Activated B cell treated with CpG ODN at 0.5 μM for 24 hours (primary cell): ENCODE measurements at regions not wholly inside any gene's neighbourhood (a gene's known extent, or its start where the extent isn't known, plus 50 kb on each side); places are given as distances from the start of the nearest gene placed in this dataset.

ENCODE experiments used
- ATAC-seq: fragments of 200-7000 bp; cut with Tn5 transposase; one replicate; pipeline ENCODE4 v1.10.0; 2021; ENCODE audit warnings: low read depth, mild to moderate bottlenecking, moderate library complexity
- CTCF ChIA-PET: fragments of 350-600 bp; sonication (Branson Sonifier 250); formaldehyde crosslinking; loops from one replicate; lab custom pipeline; 2021; ENCODE audit warnings: antibody characterized with exemption; lab: Charles Lee
- POLR2A ChIA-PET: fragments of 350-600 bp; sonication (Branson Sonifier 250); formaldehyde crosslinking; loops from one replicate; lab custom pipeline; 2021; ENCODE audit warnings: antibody characterized with exemption; lab: Charles Lee
- DNase-seq: peaks from one replicate; pipeline ENCODE4 v3.0.0; 2022
- H3K27ac Mint-ChIP-seq: one replicate; pipeline ENCODE4 v1.8.0; 2020; ENCODE audit warnings: mixed read lengths
- H3K27me3 Mint-ChIP-seq: one replicate; pipeline ENCODE4 v1.8.0; 2021; ENCODE audit warnings: mixed read lengths
- H3K36me3 Mint-ChIP-seq: one replicate; pipeline ENCODE4 v1.8.0; 2021; ENCODE audit warnings: low read depth, mixed read lengths
- H3K4me1 Mint-ChIP-seq: one replicate; pipeline ENCODE4 v1.8.0; 2021; ENCODE audit warnings: mixed read lengths
- H3K4me3 Mint-ChIP-seq: one replicate; pipeline ENCODE4 v1.8.0; 2020; ENCODE audit warnings: mild to moderate bottlenecking, mixed read lengths
- H3K9me3 Mint-ChIP-seq: one replicate; pipeline ENCODE4 v1.8.0; 2020; ENCODE audit warnings: mixed read lengths
- CTCF ChIP-seq: fragments of 200-600 bp; IDR thresholded peaks from one replicate; pipeline ENCODE4 v1.8.0; 2022; ENCODE audit warnings: antibody characterized with exemption, mild to moderate bottlenecking
- intact Hi-C: fragments of 100-400 bp; cut with micrococcal nuclease; formaldehyde crosslinking; loops from one replicate; pipeline ENCODE4 v1.15.1; 2024

DNA sequence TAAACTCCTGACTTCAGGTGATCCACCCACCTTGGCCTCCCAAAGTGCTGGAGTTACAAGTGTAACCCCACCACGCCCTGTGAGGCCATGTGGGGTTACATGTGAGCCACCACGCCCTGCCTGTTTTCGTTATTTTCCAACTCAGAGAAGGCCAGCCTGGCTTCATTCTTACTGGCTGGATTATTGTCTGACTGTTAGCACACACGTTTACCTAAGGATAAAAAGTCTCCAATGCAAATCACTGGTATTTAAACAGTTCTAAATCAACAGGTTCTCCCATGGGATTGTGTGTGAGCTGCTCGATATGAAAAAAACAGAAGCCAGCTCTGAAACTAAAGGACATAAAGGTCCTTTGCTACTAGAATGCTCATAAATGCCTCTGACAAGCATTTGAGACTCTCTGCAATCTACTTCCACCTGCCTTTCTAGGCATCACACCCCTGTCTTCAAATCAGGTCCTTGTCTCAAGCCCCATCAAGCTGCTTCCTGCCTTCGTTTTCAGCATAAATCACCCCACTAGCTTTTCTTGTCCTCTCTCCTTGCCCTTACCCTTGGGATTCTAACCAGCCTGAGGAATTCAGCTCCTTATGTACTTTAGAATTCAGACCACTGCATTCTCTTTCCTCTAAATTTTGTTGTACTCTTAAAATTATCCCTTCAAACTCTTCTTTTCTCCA lies 265.0 kb downstream of the DUSP6 start:
- ChIA-PET POLR2A (no interaction called here), CTCF (no interaction called here)
- no peak for DNase-seq
- H3K27me3 Mint-ChIP-seq: peaks cover 7% of the 10 kb centered on the region
- H3K4me1 Mint-ChIP-seq: no peaks in the 10 kb centered on the region
- peaks cover 10% of the 10 kb centered on the region for H3K9me3 Mint-ChIP-seq
- no peak overlapping the region for H3K27ac Mint-ChIP-seq
- peaks cover 3% of the 10 kb centered on the region for H3K36me3 Mint-ChIP-seq
- no peak for TF ChIP-seq CTCF
- intact Hi-C loops: no loop called here
- H3K4me3 Mint-ChIP-seq: no peak overlapping the region
- ATAC-seq: no peak

GRCh38 chr12:89085421-89085820 lies 266.9 kb downstream of the DUSP6 start:
- POLR2A ChIA-PET: no interaction called here
- intact Hi-C loops: no loop called here

DNA sequence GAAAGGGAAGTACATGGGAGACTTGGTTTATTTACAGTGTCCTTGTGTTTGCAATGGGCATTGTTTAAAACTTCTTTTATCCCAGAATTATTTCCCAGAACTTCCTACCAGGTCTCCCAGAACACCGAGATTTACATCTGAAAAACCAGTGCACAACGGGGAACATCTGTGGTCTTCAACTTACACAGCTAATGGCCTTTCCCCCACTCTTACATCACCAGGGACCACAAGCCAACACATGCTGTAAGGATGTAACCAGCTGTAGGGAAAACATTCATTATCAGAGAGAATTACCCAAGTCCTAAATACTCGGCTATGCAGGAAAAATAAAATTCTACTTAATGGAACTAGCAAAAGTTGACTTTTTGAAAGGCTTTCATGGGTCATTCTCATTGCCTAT lies 267.6 kb downstream of the DUSP6 start:
- no peaks in the 10 kb centered on the region for H3K9me3 Mint-ChIP-seq
- no peaks in the 10 kb centered on the region for H3K4me1 Mint-ChIP-seq
- no peak overlapping the region for H3K27ac Mint-ChIP-seq
- no peak for TF ChIP-seq CTCF
- H3K27me3 Mint-ChIP-seq: peaks cover 3% of the 10 kb centered on the region
- DNase-seq: no peak
- CTCF ChIA-PET: no interaction called here
- no peak overlapping the region for H3K4me3 Mint-ChIP-seq
- intact Hi-C loops: no loop called here
- no peak for ATAC-seq
- POLR2A ChIA-PET: no interaction called here
- no peaks in the 10 kb centered on the region for H3K36me3 Mint-ChIP-seq

More at GRCh38 chr12:89085421-89085820, 266.9 kb downstream of the DUSP6 start:
- no peak overlapping the region for H3K4me3 Mint-ChIP-seq
- no peak overlapping the region for H3K27ac Mint-ChIP-seq
- H3K4me1 Mint-ChIP-seq: no peaks in the 10 kb centered on the region
- peaks cover 4% of the 10 kb centered on the region for H3K9me3 Mint-ChIP-seq
- DNase-seq (no peak), ATAC-seq (no peak)
- CTCF ChIA-PET: no interaction called here
- peaks cover 7% of the 10 kb centered on the region for H3K27me3 Mint-ChIP-seq
- TF ChIP-seq CTCF: no peak
- no peaks in the 10 kb centered on the region for H3K36me3 Mint-ChIP-seq

DNA sequence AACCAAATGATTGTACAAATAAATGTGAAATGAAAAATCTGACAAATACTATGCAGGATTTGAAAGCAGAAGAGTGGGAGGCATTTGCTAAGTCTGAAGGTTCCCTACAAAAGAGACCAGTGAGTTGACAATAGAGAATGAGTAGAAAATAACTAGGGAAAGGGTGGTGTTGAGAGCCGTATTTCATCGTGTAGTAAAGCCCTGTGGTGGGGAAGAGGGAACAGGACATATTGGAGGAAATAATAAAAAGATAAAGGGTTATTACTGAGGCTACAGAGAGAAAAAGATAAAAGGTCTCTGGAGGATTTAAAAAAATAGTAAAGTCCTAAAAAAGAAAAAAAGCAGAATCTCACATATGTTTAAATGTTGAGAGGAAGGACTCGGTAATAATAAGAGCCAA lies 268.8 kb downstream of the DUSP6 start:
- ChIA-PET CTCF (no interaction called here), POLR2A (no interaction called here)
- no peak overlapping the region for H3K27ac Mint-ChIP-seq
- H3K27me3 Mint-ChIP-seq: peaks cover 3% of the 10 kb centered on the region
- H3K36me3 Mint-ChIP-seq: no peaks in the 10 kb centered on the region
- no peaks in the 10 kb centered on the region for H3K9me3 Mint-ChIP-seq
- ATAC-seq (no peak), DNase-seq (no peak)
- H3K4me1 Mint-ChIP-seq: no peaks in the 10 kb centered on the region
- intact Hi-C loops: no loop called here
- no peak for TF ChIP-seq CTCF
- H3K4me3 Mint-ChIP-seq: no peak overlapping the region

GRCh38 chr12:89082370-89082753 lies 269.9 kb downstream of the DUSP6 start:
- ATAC-seq: no peak
- H3K27me3 Mint-ChIP-seq: peaks cover 3% of the 10 kb centered on the region
- H3K4me3 Mint-ChIP-seq: no peak overlapping the region
- TF ChIP-seq CTCF: no peak
- H3K36me3 Mint-ChIP-seq: no peaks in the 10 kb centered on the region
- ChIA-PET POLR2A (no interaction called here), CTCF (no interaction called here)
- no peak for DNase-seq
- intact Hi-C loops: no loop called here
- H3K9me3 Mint-ChIP-seq: no peaks in the 10 kb centered on the region
- H3K27ac Mint-ChIP-seq: no peak overlapping the region
- no peaks in the 10 kb centered on the region for H3K4me1 Mint-ChIP-seq
